Neuronal stem cell (in vitro differentiated cells): ENCODE measurements at regions not wholly inside any gene's neighbourhood (a gene's known extent, or its start where the extent isn't known, plus 50 kb on each side); places are given as distances from the start of the nearest gene placed in this dataset.

Source experiments
- DNase-seq: peaks from one replicate; pipeline ENCODE4 v3.0.0-alpha.2; 2013; ENCODE audit warnings: low spot score
- H2AFZ ChIP-seq: one replicate; pipeline ENCODE4 v1.6.1; 2013; ENCODE audit warnings: mild to moderate bottlenecking, low read length, inconsistent platforms
- H2AK5ac ChIP-seq: 2 replicates; pipeline ENCODE4 v1.6.1; 2013; ENCODE audit warnings: low read depth, mild to moderate bottlenecking, inconsistent platforms, low read length, moderate library complexity, mixed read lengths
- H2BK120ac ChIP-seq: 2 replicates; pipeline ENCODE4 v1.6.1; 2013; ENCODE audit warnings: low read depth, mild to moderate bottlenecking, inconsistent platforms, low read length, moderate library complexity, mixed read lengths
- H2BK12ac ChIP-seq: one replicate; pipeline ENCODE4 v1.6.1; 2013; ENCODE audit warnings: low read length, inconsistent platforms
- H2BK15ac ChIP-seq: 2 replicates; pipeline ENCODE4 v1.6.1; 2013; ENCODE audit warnings: mild to moderate bottlenecking, low read length, inconsistent platforms, mixed read lengths
- H2BK5ac ChIP-seq: one replicate; pipeline ENCODE4 v1.6.1; 2013; ENCODE audit warnings: inconsistent platforms, mild to moderate bottlenecking, low read length, moderate library complexity
- H3K14ac ChIP-seq: one replicate; pipeline ENCODE4 v1.6.1; 2013; ENCODE audit warnings: low read length, inconsistent platforms
- H3K18ac ChIP-seq: 2 replicates; pipeline ENCODE4 v1.6.1; 2013; ENCODE audit warnings: low read length, inconsistent platforms
- H3K23ac ChIP-seq: 2 replicates; pipeline ENCODE4 v1.6.1; 2013; ENCODE audit warnings: low read depth, mild to moderate bottlenecking, mixed read lengths, low read length, inconsistent platforms; ENCODE audit not compliant: poor library complexity
- H3K27ac ChIP-seq: replicated peaks from 3 replicates; pipeline ENCODE4 v1.5.1; 2013; ENCODE audit warnings: low read length, inconsistent platforms
- H3K27me3 ChIP-seq, 3 experiments: 2 replicates each; pipeline ENCODE4 v1.6.1; 2013; ENCODE audit warnings: low read length in 3 of 3, mild to moderate bottlenecking in 2 of 3, inconsistent platforms in 1 of 3, low read depth in 1 of 3, mixed read lengths in 1 of 3, moderate library complexity in 1 of 3; ENCODE audit not compliant: control insufficient read depth in 3 of 3, insufficient read depth in 3 of 3
- H3K36me3 ChIP-seq, 2 donors: replicated peaks in 1 of 2; 2 replicates each; pipeline ENCODE4 v1.6.1; 2013; ENCODE audit warnings: low read length in 2 of 2; ENCODE audit not compliant: control insufficient read depth in 2 of 2, insufficient read depth in 2 of 2
- H3K4ac ChIP-seq: 2 replicates; pipeline ENCODE4 v1.6.1; 2013; ENCODE audit warnings: inconsistent platforms, mild to moderate bottlenecking, low read length, moderate library complexity
- H3K4me1 ChIP-seq, 2 donors: 1 replicate in 1 of 2; 2 replicates in 1 of 2; pipeline ENCODE4 v1.6.1; 2013; ENCODE audit warnings: low read length in 2 of 2, low read depth in 1 of 2; ENCODE audit not compliant: control insufficient read depth in 2 of 2, insufficient read depth in 1 of 2
- H3K4me2 ChIP-seq: one replicate; pipeline ENCODE4 v1.6.1; 2013; ENCODE audit warnings: mild to moderate bottlenecking, low read length, inconsistent platforms; ENCODE audit not compliant: insufficient read depth, poor library complexity, severe bottlenecking
- H3K4me3 ChIP-seq, 2 donors: 2 replicates each; pipeline ENCODE4 v1.5.1; 2013; ENCODE audit warnings: low read length in 2 of 2, mild to moderate bottlenecking in 2 of 2, inconsistent platforms in 1 of 2, moderate library complexity in 1 of 2
- H3K79me1 ChIP-seq: one replicate; pipeline ENCODE4 v1.6.1; 2013; ENCODE audit warnings: low read depth, mild to moderate bottlenecking, inconsistent platforms, low read length, moderate library complexity
- H3K9ac ChIP-seq: one replicate; pipeline ENCODE4 v1.6.1; 2013; ENCODE audit warnings: mild to moderate bottlenecking, low read depth, low read length, inconsistent platforms; ENCODE audit not compliant: poor library complexity
- H3K9me3 ChIP-seq, 2 donors: replicated peaks in 1 of 2; 2 replicates each; pipeline versions ENCODE3 to v1.6.1; 2013; ENCODE audit warnings: low read length in 2 of 2, mild to moderate bottlenecking in 2 of 2, inconsistent platforms in 1 of 2, low read depth in 1 of 2, mixed read lengths in 1 of 2, moderate library complexity in 1 of 2; ENCODE audit not compliant: control insufficient read depth in 2 of 2, insufficient read depth in 1 of 2
- H4K8ac ChIP-seq: one replicate; pipeline ENCODE4 v1.6.1; 2013; ENCODE audit warnings: low read depth, mild to moderate bottlenecking, inconsistent platforms, low read length, moderate library complexity
- H4K91ac ChIP-seq: one replicate; pipeline ENCODE4 v1.6.1; 2013; ENCODE audit warnings: low read length, low read depth, mild to moderate bottlenecking, inconsistent platforms; ENCODE audit not compliant: poor library complexity
- WGBS, 2 donors: extraction: QIAGEN DNeasy Blood & Tissue Kit; methylation state at CpG; one replicate each; pipeline ENCODE4 v1.1.7; 2013; ENCODE audit warnings: missing lambda C conversion rate in 2 of 2, mixed read lengths in 1 of 2; ENCODE audit not compliant: insufficient read length in 2 of 2, insufficient replicate concordance in 1 of 2; ENCODE audit errors: extremely low coverage in 2 of 2; 5-methylcytosine and 5-hydroxymethylcytosine counted together

GRCh38 chr1:29514361-29515169 lies 278.2 kb downstream of the PTPRU start:
- Histone ChIP-seq H3K23ac (no peak overlapping the region), H2BK12ac (no peak overlapping the region), H3K79me1 (no peaks in the 10 kb centered on the region), H3K4me2 (no peak overlapping the region), H3K4me1 (no peaks in the 10 kb centered on the region), H2AFZ (no peak overlapping the region), H3K4me3 (no peak overlapping the region), H3K18ac (peak overlapping the region; percentile 6), H2AK5ac (no peak overlapping the region), H3K9ac (no peak overlapping the region), H3K27me3 (no peaks in the 10 kb centered on the region), H2BK15ac (no peak overlapping the region), H3K14ac (no peak overlapping the region), H2BK120ac (no peak overlapping the region), H4K8ac (no peak overlapping the region), H2BK5ac (no peak overlapping the region), H3K9me3 (no peaks in the 10 kb centered on the region), H3K4ac (no peak overlapping the region), H3K36me3 (no peaks in the 10 kb centered on the region), H4K91ac (no peak overlapping the region), H3K27ac (no peak overlapping the region)
- DNase-seq, result no peak
- no CpG with 5 or more reads among the region's 18 CpGs for WGBS, 2 donors

GRCh38 chr1:29513357-29513756 lies 277.0 kb downstream of the PTPRU start:
- Histone ChIP-seq H4K8ac (no peak overlapping the region), H2BK5ac (no peak overlapping the region), H4K91ac (no peak overlapping the region), H3K27ac (no peak overlapping the region), H3K36me3 (no peaks in the 10 kb centered on the region), H2AK5ac (no peak overlapping the region), H3K9ac (no peak overlapping the region), H3K18ac (no peak overlapping the region), H2BK15ac (no peak overlapping the region), H3K79me1 (no peaks in the 10 kb centered on the region), H3K4me3 (no peak overlapping the region), H3K4ac (no peak overlapping the region), H3K4me2 (no peak overlapping the region), H3K23ac (no peak overlapping the region), H2BK12ac (no peak overlapping the region), H2BK120ac (no peak overlapping the region), H2AFZ (no peak overlapping the region), H3K9me3 (peaks cover 0 to 2% of the 10 kb centered on the region in 2 donors), H3K14ac (no peak overlapping the region), H3K4me1 (no peaks in the 10 kb centered on the region), H3K27me3 (no peaks in the 10 kb centered on the region)
- no peak for DNase-seq
- no CpG with 5 or more reads among the region's 5 CpGs for WGBS, 2 donors

DNA sequence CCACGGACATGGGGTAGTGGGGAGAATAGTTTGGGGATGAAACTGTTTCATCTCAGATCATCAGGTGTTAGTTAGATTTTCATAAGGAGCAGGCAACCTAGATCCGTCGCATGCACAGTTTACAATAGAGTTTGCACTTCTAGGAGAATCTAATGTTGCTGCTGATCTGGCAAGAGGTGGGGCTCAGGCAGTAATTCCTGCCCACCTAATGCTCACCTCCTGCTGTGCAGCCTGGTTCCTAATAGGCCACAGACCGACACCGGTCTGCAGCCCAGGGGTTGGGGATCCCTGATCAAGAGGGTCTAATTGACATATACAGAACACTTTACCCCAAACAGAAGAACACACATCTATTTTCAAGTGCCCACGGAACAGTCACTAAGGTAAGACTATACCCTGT lies 275.1 kb downstream of the PTPRU start:
- no peak overlapping the region for H4K91ac ChIP-seq
- no peak overlapping the region for H3K4me2 ChIP-seq
- H3K4me3 ChIP-seq, result no peak overlapping the region

DNA sequence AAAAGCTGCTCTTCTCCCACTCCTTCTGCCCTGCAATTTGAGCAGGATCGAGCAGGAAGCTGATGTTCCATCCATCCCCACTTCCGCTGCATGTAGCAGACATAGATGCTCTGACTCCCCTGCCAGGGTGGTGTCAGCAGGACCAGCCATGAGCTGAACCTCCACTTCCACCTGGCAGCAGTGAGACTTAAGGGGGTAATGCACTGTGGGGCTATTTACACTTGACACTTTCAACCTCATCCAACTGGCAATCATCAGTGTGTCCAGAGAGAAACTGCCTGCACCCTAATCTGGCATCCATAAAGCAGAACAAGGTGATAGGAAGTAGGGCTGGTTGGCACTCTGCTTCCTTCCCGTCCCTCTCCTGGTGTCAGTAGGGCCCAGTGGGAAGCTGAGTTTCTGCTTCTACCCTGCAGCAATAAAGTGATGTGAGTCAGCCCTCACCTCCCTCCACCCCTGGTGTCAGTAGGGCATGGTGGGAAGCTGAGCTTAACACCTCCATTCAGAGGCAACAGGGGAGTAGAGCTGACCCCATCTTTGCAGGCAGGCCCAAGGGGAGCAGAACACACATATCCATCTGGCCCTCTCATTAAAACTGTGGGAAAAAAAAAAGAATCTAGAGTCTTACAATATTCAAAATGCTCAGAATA lies 272.3 kb downstream of the PTPRU start:
- H4K91ac ChIP-seq, result no peak overlapping the region
- no peak overlapping the region for H3K14ac ChIP-seq
- no peak overlapping the region for H3K4me2 ChIP-seq
- H2BK5ac ChIP-seq, result no peak overlapping the region
- no peaks in the 10 kb centered on the region for H3K79me1 ChIP-seq
- no peak overlapping the region for H3K4ac ChIP-seq
- H4K8ac ChIP-seq, result no peak overlapping the region
- H2AK5ac ChIP-seq, result peak overlapping the region; percentile 2
- H3K27ac ChIP-seq, result no peak overlapping the region
- H2BK15ac ChIP-seq, result no peak overlapping the region
- no peak overlapping the region for H3K23ac ChIP-seq
- H2BK120ac ChIP-seq, result no peak overlapping the region
- H3K9me3 ChIP-seq, result peaks cover 0 to 2% of the 10 kb centered on the region in 2 donors
- H3K36me3 ChIP-seq, result no peaks in the 10 kb centered on the region
- no peak overlapping the region for H2AFZ ChIP-seq
- peak overlapping the region; percentile 8 for H2BK12ac ChIP-seq
- H3K4me3 ChIP-seq, result no peak overlapping the region
- H3K4me1 ChIP-seq, result peaks cover 0 to 3% of the 10 kb centered on the region in 2 donors
- H3K18ac ChIP-seq, result peak overlapping the region; percentile 62
- no CpG with 5 or more reads among the region's 3 CpGs for WGBS, 2 donors
- no peaks in the 10 kb centered on the region for H3K27me3 ChIP-seq
- DNase-seq, result no peak
- peak overlapping the region; percentile 38 for H3K9ac ChIP-seq

More for the DNA sequence above, 275.1 kb downstream of the PTPRU start:
- Histone ChIP-seq H4K8ac (no peak overlapping the region), H3K79me1 (no peaks in the 10 kb centered on the region), H3K36me3 (no peaks in the 10 kb centered on the region), H2AFZ (no peak overlapping the region), H3K27me3 (no peaks in the 10 kb centered on the region), H2BK120ac (no peak overlapping the region), H2BK15ac (no peak overlapping the region), H3K14ac (no peak overlapping the region), H2BK12ac (no peak overlapping the region), H2AK5ac (no peak overlapping the region), H3K27ac (no peak overlapping the region), H3K23ac (no peak overlapping the region), H3K4ac (no peak overlapping the region), H3K18ac (no peak overlapping the region), H3K9me3 (peaks cover 0 to 2% of the 10 kb centered on the region in 2 donors), H2BK5ac (no peak overlapping the region), H3K9ac (no peak overlapping the region), H3K4me1 (no peaks in the 10 kb centered on the region)
- no peak for DNase-seq
- WGBS, 2 donors, result no CpG with 5 or more reads among the region's 6 CpGs
